Parathyroid adenoma (tissue), 2 donors: ENCODE measurements at regions not wholly inside any gene's neighbourhood (a gene's known extent, or its start where the extent isn't known, plus 50 kb on each side); places are given as distances from the start of the nearest gene placed in this dataset.

Experiments used
- H2AFZ ChIP-seq: fragments of 300-600 bp; sonication (generic); one replicate; pipeline ENCODE4 v1.7.0; 2017; ENCODE audit warnings: antibody characterized with exemption, mild to moderate bottlenecking
- H3K27ac ChIP-seq: fragments of 300-600 bp; sonication (generic); one replicate; pipeline ENCODE4 v1.7.0; 2017
- H3K27me3 ChIP-seq: fragments of 300-600 bp; sonication (generic); one replicate; pipeline ENCODE4 v1.7.0; 2017; ENCODE audit warnings: low read length; ENCODE audit not compliant: control insufficient read depth, insufficient read depth
- H3K36me3 ChIP-seq: fragments of 300-600 bp; sonication (generic); one replicate; pipeline ENCODE4 v1.7.0; 2017; ENCODE audit warnings: low read length; ENCODE audit not compliant: control insufficient read depth, insufficient read depth
- H3K4me1 ChIP-seq: fragments of 300-600 bp; sonication (generic); one replicate; pipeline ENCODE4 v1.7.0; 2017; ENCODE audit warnings: control low read depth
- H3K4me2 ChIP-seq: fragments of 300-600 bp; sonication (generic); one replicate; pipeline ENCODE4 v1.7.0; 2017; ENCODE audit warnings: low read length
- H3K4me3 ChIP-seq: fragments of 300-600 bp; sonication (generic); one replicate; pipeline ENCODE4 v1.7.0; 2017; ENCODE audit warnings: low read depth, low read length
- H3K79me2 ChIP-seq: fragments of 300-600 bp; sonication (generic); one replicate; pipeline ENCODE4 v1.7.0; 2017; ENCODE audit warnings: control low read depth
- H3K9ac ChIP-seq: fragments of 300-600 bp; sonication (generic); one replicate; pipeline ENCODE4 v1.7.0; 2017; ENCODE audit warnings: mild to moderate bottlenecking
- H3K9me3 ChIP-seq: fragments of 300-600 bp; sonication (generic); one replicate; pipeline ENCODE4 v1.7.0; 2017; ENCODE audit warnings: low read length; ENCODE audit not compliant: control insufficient read depth
- CTCF ChIP-seq: fragments of 300-600 bp; sonication (generic); IDR thresholded peaks from one replicate; pipeline ENCODE4 v1.7.0; 2017; ENCODE audit warnings: antibody characterized with exemption, mild to moderate bottlenecking
- donor health status: primary hyperparathyroidism.

GRCh38 chr6:40794586-40794985 is 207.4 kb upstream of the LRFN2 start:
- Histone ChIP-seq H3K36me3 (no peaks in the 10 kb centered on the region), H2AFZ (no peak overlapping the region), H3K9me3 (no peaks in the 10 kb centered on the region), H3K9ac (no peak overlapping the region), H3K27me3 (no peaks in the 10 kb centered on the region), H3K4me2 (no peak overlapping the region), H3K4me1 (no peaks in the 10 kb centered on the region), H3K79me2 (no peaks in the 10 kb centered on the region), H3K27ac (no peak overlapping the region), H3K4me3 (no peak overlapping the region)
- TF ChIP-seq CTCF, result no peak

GRCh38 chr6:40792183-40792582 is 205.0 kb upstream of the LRFN2 start:
- Histone ChIP-seq H2AFZ (no peak overlapping the region), H3K4me2 (no peak overlapping the region), H3K4me3 (no peak overlapping the region), H3K9me3 (no peaks in the 10 kb centered on the region), H3K4me1 (no peaks in the 10 kb centered on the region), H3K27ac (no peak overlapping the region), H3K36me3 (no peaks in the 10 kb centered on the region), H3K79me2 (no peaks in the 10 kb centered on the region), H3K9ac (no peak overlapping the region), H3K27me3 (no peaks in the 10 kb centered on the region)
- TF ChIP-seq CTCF, result no peak

DNA sequence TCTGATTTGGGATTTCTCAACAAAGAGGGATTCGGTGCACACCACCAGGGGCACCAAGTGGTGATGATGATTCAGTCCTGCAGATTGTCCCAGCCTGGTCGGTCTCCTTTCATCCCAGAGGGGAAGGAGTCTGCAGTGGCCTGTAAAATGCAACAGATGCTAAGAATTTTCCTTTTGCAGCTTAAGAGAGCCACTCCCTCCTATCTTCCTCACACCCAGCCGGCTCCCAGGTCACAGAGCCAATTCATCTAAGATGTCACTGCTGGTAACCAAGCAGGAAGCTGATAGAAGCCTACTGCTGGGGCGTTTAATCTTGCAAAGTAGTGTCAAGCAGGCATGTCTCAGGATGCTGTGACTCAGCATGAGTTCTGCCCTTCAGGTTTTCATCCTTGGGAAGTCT is 203.8 kb upstream of the LRFN2 start:
- H3K4me2 ChIP-seq, result no peak overlapping the region
- no peak overlapping the region for H3K4me3 ChIP-seq
- H3K27me3 ChIP-seq, result no peaks in the 10 kb centered on the region
- no peaks in the 10 kb centered on the region for H3K4me1 ChIP-seq
- TF ChIP-seq CTCF, result no peak
- no peak overlapping the region for H3K9ac ChIP-seq
- H3K27ac ChIP-seq, result no peak overlapping the region
- H3K36me3 ChIP-seq, result no peaks in the 10 kb centered on the region
- no peak overlapping the region for H2AFZ ChIP-seq
- no peaks in the 10 kb centered on the region for H3K79me2 ChIP-seq
- no peaks in the 10 kb centered on the region for H3K9me3 ChIP-seq

- H3K9ac ChIP-seq, result no peak overlapping the region
- H3K36me3 ChIP-seq, result no peaks in the 10 kb centered on the region
- no peaks in the 10 kb centered on the region for H3K79me2 ChIP-seq
- H3K27me3 ChIP-seq, result no peaks in the 10 kb centered on the region
- no peak overlapping the region for H2AFZ ChIP-seq
- no peaks in the 10 kb centered on the region for H3K9me3 ChIP-seq
- H3K4me3 ChIP-seq, result no peak overlapping the region
- H3K27ac ChIP-seq, result no peak overlapping the region
- H3K4me1 ChIP-seq, result no peaks in the 10 kb centered on the region
- no peak for TF ChIP-seq CTCF
- H3K4me2 ChIP-seq, result no peak overlapping the region
These were observed 201.8 kb upstream of the LRFN2 start for GRCh38 chr6:40788661-40789655.

GRCh38 chr6:40782355-40782754 is 195.2 kb upstream of the LRFN2 start:
- H2AFZ ChIP-seq, result no peak overlapping the region
- no peak overlapping the region for H3K27ac ChIP-seq

More at GRCh38 chr6:40782355-40782754, 195.2 kb upstream of the LRFN2 start:
- Histone ChIP-seq H3K9me3 (no peaks in the 10 kb centered on the region), H3K4me2 (no peak overlapping the region), H3K27me3 (no peaks in the 10 kb centered on the region), H3K4me3 (no peak overlapping the region), H3K79me2 (no peaks in the 10 kb centered on the region), H3K9ac (no peak overlapping the region), H3K36me3 (no peaks in the 10 kb centered on the region), H3K4me1 (no peaks in the 10 kb centered on the region)
- no peak for TF ChIP-seq CTCF
